ENCODE measurements at regions not wholly inside any gene's neighbourhood (a gene's known extent, or its start where the extent isn't known, plus 50 kb on each side); places are given as distances from the start of the nearest gene placed in this dataset.

GRCh38 chr10:31133251-31133791 lies 101.7 kb upstream of the ZNF438 start:
- Histone ChIP-seq H3K27ac (ENCODE audit: low read depth, low read length) (no peak overlapping the region), H2AFZ (ENCODE audit: low read depth, low read length, severe bottlenecking) (peak overlapping the region; percentile 96), H3K79me2 (ENCODE audit: insufficient read depth, low read length) (no peaks in the 10 kb centered on the region), H3K9me2 (replicated peaks; ENCODE audit: insufficient read depth, low read length) (no peaks in the 10 kb centered on the region), H3F3A (ENCODE audit: insufficient read depth) (no peaks in the 10 kb centered on the region), H3K9me3 (ENCODE audit: insufficient read depth, low read length) (no peaks in the 10 kb centered on the region), H3K27me3 (ENCODE audit: low read length) (no peaks in the 10 kb centered on the region), H3K4me2 (ENCODE audit: low read depth, low read length, poor library complexity, severe bottlenecking) (peak overlapping the region; percentile 68), H3K4me3 (ENCODE audit: insufficient read depth, low read length, poor library complexity, severe bottlenecking) (no peak overlapping the region), H4K20me1 (ENCODE audit: low read depth, low read length) (no peaks in the 10 kb centered on the region), H3K36me3 (ENCODE audit: low read length) (no peaks in the 10 kb centered on the region), H3K9ac (ENCODE audit: low read length) (peak overlapping the region; percentile 50; the same call in 1 of the 2 replicates)
- TF ChIP-seq, protein P1, sequence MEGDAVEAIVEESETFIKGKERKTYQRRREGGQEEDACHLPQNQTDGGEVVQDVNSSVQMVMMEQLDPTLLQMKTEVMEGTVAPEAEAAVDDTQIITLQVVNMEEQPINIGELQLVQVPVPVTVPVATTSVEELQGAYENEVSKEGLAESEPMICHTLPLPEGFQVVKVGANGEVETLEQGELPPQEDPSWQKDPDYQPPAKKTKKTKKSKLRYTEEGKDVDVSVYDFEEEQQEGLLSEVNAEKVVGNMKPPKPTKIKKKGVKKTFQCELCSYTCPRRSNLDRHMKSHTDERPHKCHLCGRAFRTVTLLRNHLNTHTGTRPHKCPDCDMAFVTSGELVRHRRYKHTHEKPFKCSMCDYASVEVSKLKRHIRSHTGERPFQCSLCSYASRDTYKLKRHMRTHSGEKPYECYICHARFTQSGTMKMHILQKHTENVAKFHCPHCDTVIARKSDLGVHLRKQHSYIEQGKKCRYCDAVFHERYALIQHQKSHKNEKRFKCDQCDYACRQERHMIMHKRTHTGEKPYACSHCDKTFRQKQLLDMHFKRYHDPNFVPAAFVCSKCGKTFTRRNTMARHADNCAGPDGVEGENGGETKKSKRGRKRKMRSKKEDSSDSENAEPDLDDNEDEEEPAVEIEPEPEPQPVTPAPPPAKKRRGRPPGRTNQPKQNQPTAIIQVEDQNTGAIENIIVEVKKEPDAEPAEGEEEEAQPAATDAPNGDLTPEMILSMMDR (IDR thresholded peaks at IDR 0.05; ENCODE audit: insufficient read depth, low read length, poor library complexity, severe bottlenecking) = no peak
- no peak for TF ChIP-seq EZH2phosphoT487 (conservative IDR thresholded peaks at IDR 0.05; ENCODE audit: low read length)

DNA sequence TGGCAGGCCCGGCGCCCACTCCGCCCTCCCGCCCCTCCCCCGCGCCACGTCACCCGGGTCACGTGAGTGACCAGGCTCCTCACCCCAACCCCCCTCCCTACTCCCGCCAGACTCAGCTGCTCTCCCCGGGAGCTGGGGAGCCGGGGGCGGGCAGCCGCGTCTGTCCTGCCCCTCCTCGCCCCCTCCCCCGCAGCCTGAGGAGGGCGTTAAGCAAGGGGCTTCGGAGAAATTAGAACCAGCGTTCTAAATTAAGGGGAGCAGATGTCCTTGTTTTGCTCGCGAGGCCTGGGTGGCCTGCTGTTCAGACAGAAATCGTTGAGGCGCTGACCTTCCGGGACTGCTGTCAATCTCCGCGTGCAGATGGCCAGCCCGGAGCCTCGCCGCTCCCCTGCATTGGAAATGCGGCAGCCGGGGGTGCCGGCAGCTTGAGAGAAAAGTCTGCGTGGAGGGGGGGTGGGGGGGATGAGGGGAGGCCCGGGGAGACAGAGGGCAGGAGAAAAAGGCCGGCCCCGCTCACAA lies 102.2 kb upstream of the ZNF438 start:
- H3K9ac ChIP-seq (ENCODE audit: low read length) = peak overlapping the region; percentile 50; the same call in 1 of the 2 replicates
- peak overlapping the region; percentile 52 for H3K4me3 ChIP-seq (ENCODE audit: insufficient read depth, low read length, poor library complexity, severe bottlenecking)
- peak overlapping the region; percentile 68 for H3K4me2 ChIP-seq (ENCODE audit: low read depth, low read length, poor library complexity, severe bottlenecking)
- no peak overlapping the region for H3K27ac ChIP-seq (ENCODE audit: low read depth, low read length)
- no peaks in the 10 kb centered on the region for H3K79me2 ChIP-seq (ENCODE audit: insufficient read depth, low read length)
- no peaks in the 10 kb centered on the region for H4K20me1 ChIP-seq (ENCODE audit: low read depth, low read length)
- H3K36me3 ChIP-seq (ENCODE audit: low read length) = no peaks in the 10 kb centered on the region
- H3F3A ChIP-seq (ENCODE audit: insufficient read depth) = no peaks in the 10 kb centered on the region
- no peaks in the 10 kb centered on the region for H3K27me3 ChIP-seq (ENCODE audit: low read length)
- peak overlapping the region; percentile 96 for H2AFZ ChIP-seq (ENCODE audit: low read depth, low read length, severe bottlenecking)
- TF ChIP-seq, protein P1 (IDR thresholded peaks at IDR 0.05; ENCODE audit: insufficient read depth, low read length, poor library complexity, severe bottlenecking) = no peak
- no peak for TF ChIP-seq EZH2phosphoT487 (conservative IDR thresholded peaks at IDR 0.05; ENCODE audit: low read length)
- no peaks in the 10 kb centered on the region for H3K9me3 ChIP-seq (ENCODE audit: insufficient read depth, low read length)
- no peaks in the 10 kb centered on the region for H3K9me2 ChIP-seq (replicated peaks; ENCODE audit: insufficient read depth, low read length)

DNA sequence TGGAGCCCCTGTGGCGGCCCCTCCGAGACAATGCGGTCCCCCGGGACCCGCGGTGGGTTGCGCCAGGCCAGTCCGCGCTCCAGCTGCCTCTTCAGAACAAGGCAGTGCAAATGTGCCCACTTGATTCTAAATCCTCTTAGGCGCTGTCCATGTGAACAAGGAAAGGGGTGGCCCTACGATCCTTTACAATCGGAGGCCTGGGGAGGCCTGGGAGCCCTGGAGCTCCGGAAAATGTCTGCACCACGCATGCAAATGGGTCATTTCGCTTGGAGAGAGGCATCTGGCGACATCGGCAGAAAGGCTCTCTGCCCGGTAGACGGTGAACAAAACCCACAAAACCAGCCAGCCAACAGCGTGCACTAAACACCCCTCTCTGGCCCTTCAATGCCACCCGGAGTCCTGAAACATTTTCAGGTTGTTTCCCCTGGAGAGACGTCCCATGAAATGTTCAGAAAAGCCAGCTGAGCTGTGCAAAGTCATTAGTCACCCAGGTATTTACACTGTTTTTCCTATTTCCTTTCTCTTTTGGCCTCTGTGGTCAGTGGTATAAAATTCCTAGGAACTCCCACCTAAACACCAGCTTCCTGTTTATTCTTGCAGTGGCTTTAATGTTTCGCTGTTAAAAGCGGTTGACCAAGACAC lies 102.8 kb upstream of the ZNF438 start:
- H3K4me3 ChIP-seq (ENCODE audit: insufficient read depth, low read length, poor library complexity, severe bottlenecking) = no peak overlapping the region
- no peak for TF ChIP-seq EZH2phosphoT487 (conservative IDR thresholded peaks at IDR 0.05; ENCODE audit: low read length)
- TF ChIP-seq, protein P1 (IDR thresholded peaks at IDR 0.05; ENCODE audit: insufficient read depth, low read length, poor library complexity, severe bottlenecking) = no peak
- H3K27ac ChIP-seq (ENCODE audit: low read depth, low read length) = no peak overlapping the region
- H4K20me1 ChIP-seq (ENCODE audit: low read depth, low read length) = no peaks in the 10 kb centered on the region
- H3K4me2 ChIP-seq (ENCODE audit: low read depth, low read length, poor library complexity, severe bottlenecking) = peak overlapping the region; percentile 68
- H3F3A ChIP-seq (ENCODE audit: insufficient read depth) = no peaks in the 10 kb centered on the region
- H3K9me2 ChIP-seq (replicated peaks; ENCODE audit: insufficient read depth, low read length) = no peaks in the 10 kb centered on the region
- no peaks in the 10 kb centered on the region for H3K9me3 ChIP-seq (ENCODE audit: insufficient read depth, low read length)
- no peaks in the 10 kb centered on the region for H3K36me3 ChIP-seq (ENCODE audit: low read length)
- H3K27me3 ChIP-seq (ENCODE audit: low read length) = no peaks in the 10 kb centered on the region
- H3K9ac ChIP-seq (ENCODE audit: low read length) = peak overlapping the region; percentile 50; the same call in 1 of the 2 replicates
- H3K79me2 ChIP-seq (ENCODE audit: insufficient read depth, low read length) = no peaks in the 10 kb centered on the region
- H2AFZ ChIP-seq (ENCODE audit: low read depth, low read length, severe bottlenecking) = peak overlapping the region; percentile 12

Measured in SU-DHL-6 (cell line).